GM12878 (cell line): ENCODE measurements at regions not wholly inside any gene's neighbourhood (a gene's known extent, or its start where the extent isn't known, plus 50 kb on each side); places are given as distances from the start of the nearest gene placed in this dataset.

Experiments
- BCL3 ChIP-seq: IDR thresholded peaks from 2 replicates; pipeline ENCODE4 v1.6.1; 2011; ENCODE audit warnings: borderline replicate concordance, low read depth, mild to moderate bottlenecking, moderate library complexity, low read length; ENCODE audit not compliant: insufficient read depth, poor library complexity, severe bottlenecking
- TF ChIP-seq, protein P1 (sequence below), 3 experiments: IDR thresholded peaks in 2 of 3; conservative IDR thresholded peaks in 1 of 3; 2 replicates each; pipeline ENCODE4 v1.5.1; 2011; ENCODE audit warnings: low read depth in 3 of 3, low read length in 3 of 3, mild to moderate bottlenecking in 3 of 3, control low read depth in 2 of 3, moderate library complexity in 2 of 3, inconsistent platforms in 1 of 3, mixed read lengths in 1 of 3; ENCODE audit not compliant: control insufficient read depth in 2 of 3, insufficient read depth in 1 of 3; ENCODE audit errors: extremely low read depth in 1 of 3

DNA sequence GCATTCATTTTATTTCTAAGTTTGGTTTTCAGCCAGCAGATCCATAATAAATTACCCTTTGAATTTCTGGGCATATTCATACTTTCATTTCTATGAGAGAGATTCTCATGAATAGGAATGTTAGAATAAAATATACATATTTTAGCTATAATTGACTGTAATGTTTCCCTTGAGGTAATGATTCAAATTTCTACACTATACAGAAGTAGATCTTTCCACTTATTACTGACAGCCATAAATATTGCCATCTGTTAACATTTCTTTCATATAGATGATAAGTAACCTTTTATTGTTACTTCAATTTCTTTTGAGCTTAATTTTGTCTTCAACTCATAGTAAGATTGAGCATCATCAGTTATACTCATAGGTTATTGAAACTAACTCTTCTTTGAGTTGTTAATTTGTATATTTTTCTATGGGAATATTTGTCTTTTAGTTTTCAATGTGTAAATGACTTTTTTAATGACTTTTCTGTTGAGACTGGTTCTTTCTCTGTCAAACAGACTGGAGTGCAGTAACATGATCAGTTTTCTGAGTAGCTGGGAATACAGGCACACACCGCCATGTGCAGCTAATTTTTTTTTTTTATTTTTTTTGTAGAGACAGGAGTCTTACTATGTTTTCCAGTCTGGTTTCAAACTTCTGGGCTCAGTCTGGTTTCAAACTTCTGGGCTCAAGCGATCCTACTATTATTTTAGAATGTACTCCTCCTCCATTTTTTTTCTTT, 991.6 kb downstream of the SLC6A15 start:
- TF ChIP-seq, protein P1, sequence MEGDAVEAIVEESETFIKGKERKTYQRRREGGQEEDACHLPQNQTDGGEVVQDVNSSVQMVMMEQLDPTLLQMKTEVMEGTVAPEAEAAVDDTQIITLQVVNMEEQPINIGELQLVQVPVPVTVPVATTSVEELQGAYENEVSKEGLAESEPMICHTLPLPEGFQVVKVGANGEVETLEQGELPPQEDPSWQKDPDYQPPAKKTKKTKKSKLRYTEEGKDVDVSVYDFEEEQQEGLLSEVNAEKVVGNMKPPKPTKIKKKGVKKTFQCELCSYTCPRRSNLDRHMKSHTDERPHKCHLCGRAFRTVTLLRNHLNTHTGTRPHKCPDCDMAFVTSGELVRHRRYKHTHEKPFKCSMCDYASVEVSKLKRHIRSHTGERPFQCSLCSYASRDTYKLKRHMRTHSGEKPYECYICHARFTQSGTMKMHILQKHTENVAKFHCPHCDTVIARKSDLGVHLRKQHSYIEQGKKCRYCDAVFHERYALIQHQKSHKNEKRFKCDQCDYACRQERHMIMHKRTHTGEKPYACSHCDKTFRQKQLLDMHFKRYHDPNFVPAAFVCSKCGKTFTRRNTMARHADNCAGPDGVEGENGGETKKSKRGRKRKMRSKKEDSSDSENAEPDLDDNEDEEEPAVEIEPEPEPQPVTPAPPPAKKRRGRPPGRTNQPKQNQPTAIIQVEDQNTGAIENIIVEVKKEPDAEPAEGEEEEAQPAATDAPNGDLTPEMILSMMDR (IDR thresholded peaks at IDR 0.05 in 2 of 3, conservative IDR thresholded peaks at IDR 0.05 in 1 of 3; ENCODE audit: control insufficient read depth in 2 of 3, extremely low read depth in 1 of 3, insufficient read depth in 1 of 3, low read depth in 3 of 3, low read length in 3 of 3) = no peak
- no peak for TF ChIP-seq BCL3
